ENCODE measurements at regions not wholly inside any gene's neighbourhood (a gene's known extent, or its start where the extent isn't known, plus 50 kb on each side); places are given as distances from the start of the nearest gene placed in this dataset.

GRCh38 chr5:167877114-167877722, 414.2 kb upstream of the WWC1 start:
- Histone ChIP-seq H3K36me3 (ENCODE audit: low read depth) (no peaks in the 10 kb centered on the region), H3K4me1 (ENCODE audit: insufficient read depth, poor library complexity, severe bottlenecking) (no peaks in the 10 kb centered on the region), H3K27me3 (ENCODE audit: insufficient read depth, poor library complexity, severe bottlenecking) (no peaks in the 10 kb centered on the region), H3K27ac (ENCODE audit: poor library complexity, severe bottlenecking) (no peak overlapping the region), H3K4me3 (ENCODE audit: severe bottlenecking) (no peak overlapping the region), H3K9me3 (ENCODE audit: severe bottlenecking) (no peaks in the 10 kb centered on the region)
- ATAC-seq (ENCODE audit: low read depth) (no peak), DNase-seq (ENCODE audit: low spot score) (no peak)
- no peak for TF ChIP-seq CTCF (IDR thresholded peaks at IDR 0.05; ENCODE audit: poor library complexity, severe bottlenecking)

- H3K36me3 ChIP-seq (ENCODE audit: low read depth), result no peaks in the 10 kb centered on the region
- ATAC-seq (ENCODE audit: low read depth) (no peak), DNase-seq (ENCODE audit: low spot score) (no peak)
- H3K4me1 ChIP-seq (ENCODE audit: insufficient read depth, poor library complexity, severe bottlenecking), result no peaks in the 10 kb centered on the region
- TF ChIP-seq CTCF (IDR thresholded peaks at IDR 0.05; ENCODE audit: poor library complexity, severe bottlenecking), result no peak
- no peaks in the 10 kb centered on the region for H3K27me3 ChIP-seq (ENCODE audit: insufficient read depth, poor library complexity, severe bottlenecking)
- no peaks in the 10 kb centered on the region for H3K9me3 ChIP-seq (ENCODE audit: severe bottlenecking)
- H3K4me3 ChIP-seq (ENCODE audit: severe bottlenecking), result no peak overlapping the region
- H3K27ac ChIP-seq (ENCODE audit: poor library complexity, severe bottlenecking), result no peak overlapping the region
Observed at GRCh38 chr5:167877924-167878323, 413.5 kb upstream of the WWC1 start.

- Histone ChIP-seq H3K4me3 (ENCODE audit: severe bottlenecking) (no peak overlapping the region), H3K27ac (ENCODE audit: poor library complexity, severe bottlenecking) (no peak overlapping the region), H3K9me3 (ENCODE audit: severe bottlenecking) (no peaks in the 10 kb centered on the region), H3K4me1 (ENCODE audit: insufficient read depth, poor library complexity, severe bottlenecking) (no peaks in the 10 kb centered on the region), H3K36me3 (ENCODE audit: low read depth) (no peaks in the 10 kb centered on the region), H3K27me3 (ENCODE audit: insufficient read depth, poor library complexity, severe bottlenecking) (no peaks in the 10 kb centered on the region)
- no peak for TF ChIP-seq CTCF (IDR thresholded peaks at IDR 0.05; ENCODE audit: poor library complexity, severe bottlenecking)
- ATAC-seq (ENCODE audit: low read depth), result no peak
- DNase-seq (ENCODE audit: low spot score), result no peak
Observed at GRCh38 chr5:167880420-167880819, 411.0 kb upstream of the WWC1 start.

GRCh38 chr5:167881041-167881440, 410.4 kb upstream of the WWC1 start:
- Histone ChIP-seq H3K4me3 (ENCODE audit: severe bottlenecking) (no peak overlapping the region), H3K4me1 (ENCODE audit: insufficient read depth, poor library complexity, severe bottlenecking) (no peaks in the 10 kb centered on the region), H3K9me3 (ENCODE audit: severe bottlenecking) (no peaks in the 10 kb centered on the region), H3K27ac (ENCODE audit: poor library complexity, severe bottlenecking) (no peak overlapping the region), H3K36me3 (ENCODE audit: low read depth) (no peaks in the 10 kb centered on the region), H3K27me3 (ENCODE audit: insufficient read depth, poor library complexity, severe bottlenecking) (no peaks in the 10 kb centered on the region)
- DNase-seq (ENCODE audit: low spot score), result no peak
- no peak for TF ChIP-seq CTCF (IDR thresholded peaks at IDR 0.05; ENCODE audit: poor library complexity, severe bottlenecking)
- ATAC-seq (ENCODE audit: low read depth), result no peak

GRCh38 chr5:167886196-167886595, 405.2 kb upstream of the WWC1 start:
- ATAC-seq (ENCODE audit: low read depth) (no peak), DNase-seq (ENCODE audit: low spot score) (no peak)
- no peak overlapping the region for H3K4me3 ChIP-seq (ENCODE audit: severe bottlenecking)
- H3K27me3 ChIP-seq (ENCODE audit: insufficient read depth, poor library complexity, severe bottlenecking), result no peaks in the 10 kb centered on the region
- no peak for TF ChIP-seq CTCF (IDR thresholded peaks at IDR 0.05; ENCODE audit: poor library complexity, severe bottlenecking)
- no peaks in the 10 kb centered on the region for H3K9me3 ChIP-seq (ENCODE audit: severe bottlenecking)
- H3K4me1 ChIP-seq (ENCODE audit: insufficient read depth, poor library complexity, severe bottlenecking), result no peaks in the 10 kb centered on the region
- no peaks in the 10 kb centered on the region for H3K36me3 ChIP-seq (ENCODE audit: low read depth)
- H3K27ac ChIP-seq (ENCODE audit: poor library complexity, severe bottlenecking), result no peak overlapping the region
